B cell (primary cell): ENCODE measurements at regions not wholly inside any gene's neighbourhood (a gene's known extent, or its start where the extent isn't known, plus 50 kb on each side); places are given as distances from the start of the nearest gene placed in this dataset.
"Not testable (repeated sequence)": the region's sequence is repeated elsewhere in the genome, so short reads cannot be mapped to it uniquely, and the experiment has no call there.

Source experiments
- ATAC-seq: fragments of 200-7000 bp; cut with Tn5 transposase; one replicate; pipeline ENCODE4 v1.10.0; 2021; ENCODE audit warnings: low read depth, mild to moderate bottlenecking, moderate number of reproducible peaks, moderate library complexity
- CTCF ChIA-PET: fragments of 350-600 bp; sonication (Branson Sonifier 250); formaldehyde crosslinking; loops from one replicate; lab custom pipeline; 2021; ENCODE audit warnings: antibody characterized with exemption, inconsistent platforms; lab: Charles Lee
- POLR2A ChIA-PET: fragments of 350-600 bp; sonication (Branson Sonifier 250); formaldehyde crosslinking; loops from one replicate; lab custom pipeline; 2021; ENCODE audit warnings: antibody characterized with exemption; lab: Charles Lee
- DNase-seq: peaks from one replicate; pipeline ENCODE4 v3.0.0; 2013
- H2AFZ ChIP-seq: 2 replicates; pipeline ENCODE4 v1.6.1; 2012; ENCODE audit warnings: mild to moderate bottlenecking, low read depth, low read length; ENCODE audit not compliant: insufficient read depth, poor library complexity, severe bottlenecking
- H3K27ac ChIP-seq, 2 donors: 1 replicate in 1 of 2; 2 replicates in 1 of 2; pipeline ENCODE4 v1.5.1; 2012 to 2013; ENCODE audit warnings: low read length in 2 of 2, mild to moderate bottlenecking in 2 of 2, moderate library complexity in 1 of 2
- H3K27me3 ChIP-seq, 4 experiments: fragments of 200-600 bp in 1 of 4; sonication (generic) in 1 of 4; replicated peaks in 1 of 4; 1 replicate in 2 of 4; 2 replicates in 2 of 4; pipeline versions ENCODE4 v1.6.1 to v1.7.0; 2013 to 2016; ENCODE audit warnings: low read length in 3 of 4, mild to moderate bottlenecking in 2 of 4, mixed read lengths in 1 of 4, moderate library complexity in 1 of 4; ENCODE audit not compliant: insufficient read depth in 4 of 4, control insufficient read depth in 3 of 4; ENCODE audit errors: control extremely low read depth in 1 of 4
- H3K36me3 ChIP-seq, 2 experiments: replicated peaks in 1 of 2; 1 replicate in 1 of 2; 2 replicates in 1 of 2; pipeline versions ENCODE4 v1.6.1 to v1.7.1; 2013; ENCODE audit warnings: low read length in 1 of 2; ENCODE audit not compliant: insufficient read depth in 2 of 2, control insufficient read depth in 1 of 2; ENCODE audit errors: control extremely low read depth in 1 of 2, extremely low read depth in 1 of 2
- H3K4me1 ChIP-seq, 2 donors: fragments of 200-600 bp in 1 of 2; sonication (generic) in 1 of 2; 1 replicate in 1 of 2; 2 replicates in 1 of 2; pipeline versions ENCODE4 v1.5.1 to v1.6.1; 2013 to 2017; ENCODE audit warnings: low read length in 2 of 2; ENCODE audit not compliant: control insufficient read depth in 2 of 2, insufficient read depth in 2 of 2
- H3K4me2 ChIP-seq: replicated peaks from 2 replicates; pipeline ENCODE3; 2012; ENCODE audit warnings: mild to moderate bottlenecking, low read depth, low read length; ENCODE audit not compliant: poor library complexity, severe bottlenecking
- H3K4me3 ChIP-seq, 5 experiments: fragments of 200-600 bp in 1 of 5; sonication (generic) in 1 of 5; 1 replicate in 3 of 5; 2 replicates in 2 of 5; pipeline versions ENCODE4 v1.5.1 to v1.7.0; 2011 to 2016; ENCODE audit warnings: low read length in 4 of 5, mild to moderate bottlenecking in 4 of 5, low read depth in 2 of 5, control low read depth in 1 of 5, moderate library complexity in 1 of 5; ENCODE audit not compliant: insufficient read depth in 1 of 5; ENCODE audit errors: control extremely low read depth in 1 of 5, extremely low read depth in 1 of 5
- H3K79me2 ChIP-seq: fragments of 200-600 bp; sonication (generic); one replicate; pipeline ENCODE4 v1.6.0; 2016; ENCODE audit warnings: low read length; ENCODE audit not compliant: control insufficient read depth, insufficient read depth
- H3K9ac ChIP-seq: fragments of 200-600 bp; sonication (generic); 2 replicates; pipeline ENCODE4 v1.6.1; 2017; ENCODE audit warnings: mild to moderate bottlenecking, low read length, moderate library complexity
- H3K9me3 ChIP-seq, 3 donors: one replicate each; pipeline versions ENCODE4 v1.6.1 to v1.7.1; 2013; ENCODE audit warnings: low read length in 2 of 3; ENCODE audit not compliant: control insufficient read depth in 2 of 3, insufficient read depth in 1 of 3; ENCODE audit errors: control extremely low read depth in 1 of 3
- H4K20me1 ChIP-seq: 2 replicates; pipeline ENCODE4 v1.6.0; 2012; ENCODE audit warnings: mild to moderate bottlenecking, low read length; ENCODE audit not compliant: insufficient read depth, control insufficient read depth, poor library complexity, severe bottlenecking
- H3K27ac Mint-ChIP-seq: one replicate; pipeline ENCODE4 v1.8.0; 2021; ENCODE audit warnings: mixed read lengths
- H3K27me3 Mint-ChIP-seq: one replicate; pipeline ENCODE4 v1.8.0; 2021; ENCODE audit warnings: mixed read lengths
- H3K4me1 Mint-ChIP-seq: one replicate; pipeline ENCODE4 v1.8.0; 2021; ENCODE audit warnings: mixed read lengths
- H3K4me3 Mint-ChIP-seq: one replicate; pipeline ENCODE4 v1.8.0; 2021; ENCODE audit warnings: mixed read lengths
- H3K9me3 Mint-ChIP-seq: one replicate; pipeline ENCODE4 v1.8.0; 2022; ENCODE audit warnings: mixed read lengths; ENCODE audit not compliant: insufficient read depth
- CTCF ChIP-seq: fragments of 200-600 bp; IDR thresholded peaks from one replicate; pipeline ENCODE4 v1.8.0; 2022; ENCODE audit warnings: antibody characterized with exemption, mild to moderate bottlenecking
- EZH2 ChIP-seq: IDR thresholded peaks from 2 replicates; pipeline ENCODE4 v1.6.1; 2012; ENCODE audit warnings: borderline replicate concordance, low read depth, mild to moderate bottlenecking, moderate library complexity, low read length; ENCODE audit not compliant: insufficient read depth, poor library complexity, severe bottlenecking
- WGBS: methylation state at CpG from one replicate; pipeline ENCODE4 v1.1.5; 2013; ENCODE audit warnings: missing lambda C conversion rate; ENCODE audit not compliant: insufficient coverage; 5-methylcytosine and 5-hydroxymethylcytosine counted together
- intact Hi-C: fragments of 100-400 bp; cut with micrococcal nuclease; formaldehyde crosslinking; loops from one replicate; pipeline ENCODE4 v1.10.0; 2022

GRCh38 chr6:6962699-6963098, 145.1 kb upstream of the RREB1 start:
- Histone ChIP-seq H3K9ac (no peak overlapping the region), H3K4me1 (no peaks in the 10 kb centered on the region), H3K9me3 (peaks cover 0 to 6% (median 2%) of the 10 kb centered on the region in 3 donors), H3K79me2 (no peaks in the 10 kb centered on the region), H3K4me2 (no peak overlapping the region), H3K27me3 (no peaks in the 10 kb centered on the region), H3K4me3 (no peak overlapping the region), H3K27ac (no peak overlapping the region), H4K20me1 (no peaks in the 10 kb centered on the region), H3K36me3 (no peaks in the 10 kb centered on the region), H2AFZ (no peak overlapping the region)
- CTCF ChIA-PET, result no interaction called here
- Mint-ChIP-seq H3K9me3 (peaks cover 2% of the 10 kb centered on the region), H3K4me3 (no peak overlapping the region), H3K27me3 (no peaks in the 10 kb centered on the region), H3K4me1 (no peaks in the 10 kb centered on the region), H3K27ac (no peak overlapping the region)
- DNase-seq, result no peak
- POLR2A ChIA-PET, result no interaction called here
- WGBS, result 100% methylated on average over 3 of the region's 4 CpGs
- TF ChIP-seq EZH2, result no peak
- no peak for TF ChIP-seq CTCF
- intact Hi-C loops, result no loop called here
- ATAC-seq, result no peak

GRCh38 chr6:6963390-6963789, 144.4 kb upstream of the RREB1 start:
- H3K27ac ChIP-seq, CTCF ChIA-PET, H3K27me3 Mint-ChIP-seq, H3K9ac ChIP-seq, H4K20me1 ChIP-seq, POLR2A ChIA-PET, DNase-seq, H3K27ac Mint-ChIP-seq, H2AFZ ChIP-seq, H3K79me2 ChIP-seq, H3K4me1 ChIP-seq, H3K9me3 ChIP-seq, H3K4me2 ChIP-seq, H3K4me3 Mint-ChIP-seq, H3K27me3 ChIP-seq, ATAC-seq, H3K4me1 Mint-ChIP-seq, H3K36me3 ChIP-seq, H3K4me3 ChIP-seq, intact Hi-C loops, H3K9me3 Mint-ChIP-seq: not testable (repeated sequence)
- WGBS, result no CpG with 5 or more reads among the region's 7 CpGs
